ENCODE measurements at regions not wholly inside any gene's neighbourhood (a gene's known extent, or its start where the extent isn't known, plus 50 kb on each side); places are given as distances from the start of the nearest gene placed in this dataset.

DNA sequence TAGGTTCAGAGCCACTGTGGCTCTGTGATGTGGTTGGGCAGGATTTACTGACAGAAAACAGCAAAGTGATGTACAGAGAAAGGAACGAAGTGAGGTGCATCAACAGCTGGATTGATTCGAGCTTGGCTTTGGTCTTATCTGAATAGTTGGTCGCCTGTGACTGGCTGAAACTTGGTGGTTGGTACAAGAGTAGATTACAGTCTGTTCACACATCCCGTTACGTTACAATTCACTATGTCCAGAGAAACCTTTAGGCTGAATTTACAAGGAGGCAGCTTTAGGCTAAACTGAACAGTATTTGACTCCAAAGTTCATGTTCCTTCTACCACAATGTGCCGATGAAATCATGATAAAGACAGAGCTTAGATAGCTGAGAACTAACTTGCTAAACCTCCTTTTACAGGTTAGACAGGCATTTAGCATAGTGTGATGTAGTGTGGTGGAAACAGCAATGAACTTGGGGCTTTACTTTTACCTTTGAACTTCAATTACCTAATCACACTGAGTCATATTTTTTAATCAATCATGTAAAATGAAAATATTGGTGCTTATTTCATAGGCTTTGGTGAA is 210.2 kb upstream of the PUM3 start:
- Histone ChIP-seq H3K14ac (ENCODE audit: low read length) (no peak overlapping the region), H3K4ac (ENCODE audit: low read depth, low read length) (no peak overlapping the region), H2AK5ac (ENCODE audit: low read length) (no peak overlapping the region), H2AFZ (ENCODE audit: insufficient read depth, low read length, poor library complexity) (no peak overlapping the region), H2BK120ac (ENCODE audit: insufficient read depth, low read length, poor library complexity) (no peak overlapping the region), H3K9me3 (ENCODE audit: insufficient read depth, low read depth, low read length) (no peaks in the 10 kb centered on the region), H3K4me2 (ENCODE audit: low read length) (no peak overlapping the region), H2BK12ac (ENCODE audit: low read length) (no peak overlapping the region), H4K8ac (ENCODE audit: low read depth, low read length) (no peak overlapping the region), H3K36me3 (ENCODE audit: control insufficient read depth in 1 of 2, insufficient read depth in 2 of 2, low read length in 2 of 2) (no peaks in the 10 kb centered on the region), H3K4me3 (ENCODE audit: low read depth, low read length) (no peak overlapping the region), H3K27ac (ENCODE audit: low read depth, low read length) (no peak overlapping the region), H3K9ac (ENCODE audit: low read length) (no peak overlapping the region), H3K27me3 (ENCODE audit: insufficient read depth, low read length) (no peaks in the 10 kb centered on the region), H3K79me1 (ENCODE audit: low read length) (no peaks in the 10 kb centered on the region), H3K4me1 (ENCODE audit: control insufficient read depth in 1 of 2, insufficient read depth in 2 of 2, low read length in 2 of 2) (no peaks in the 10 kb centered on the region), H3K79me2 (ENCODE audit: control insufficient read depth, insufficient read depth, low read length, poor library complexity) (no peaks in the 10 kb centered on the region), H3K18ac (ENCODE audit: low read length) (no peak overlapping the region), H4K91ac (ENCODE audit: low read depth, low read length) (no peak overlapping the region), H3K23ac (ENCODE audit: low read length) (no peak overlapping the region), H2BK5ac (ENCODE audit: low read depth, low read length, poor library complexity) (no peak overlapping the region), H4K12ac (ENCODE audit: low read depth, low read length) (no peak overlapping the region)
- WGBS (ENCODE audit: extremely low coverage, insufficient coverage, insufficient read length): no CpG with 5 or more reads among the region's 6 CpGs
- DNase-seq: no peak

DNA sequence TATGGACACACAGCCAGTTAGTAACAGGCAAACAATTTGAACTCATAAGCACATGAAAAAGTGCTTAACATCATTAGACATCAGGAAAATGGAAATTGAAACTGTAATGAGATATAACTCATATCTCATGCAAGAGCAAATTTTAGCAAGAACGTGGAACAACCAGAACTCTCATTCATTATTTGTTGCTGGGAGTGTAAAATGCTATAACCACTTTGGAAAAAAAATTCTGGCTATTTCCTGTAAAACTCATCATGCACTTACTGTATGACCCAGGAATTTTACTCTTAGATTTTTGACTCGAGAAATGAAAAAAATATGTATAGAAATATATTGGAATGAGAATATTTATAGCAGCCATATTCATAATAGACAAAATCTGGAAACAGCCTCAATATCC is 205.7 kb upstream of the PUM3 start:
- Histone ChIP-seq H2AK5ac (ENCODE audit: low read length) (no peak overlapping the region), H3K9me3 (ENCODE audit: insufficient read depth, low read depth, low read length) (no peaks in the 10 kb centered on the region), H2AFZ (ENCODE audit: insufficient read depth, low read length, poor library complexity) (no peak overlapping the region), H3K36me3 (ENCODE audit: control insufficient read depth in 1 of 2, insufficient read depth in 2 of 2, low read length in 2 of 2) (no peaks in the 10 kb centered on the region), H3K4me1 (ENCODE audit: control insufficient read depth in 1 of 2, insufficient read depth in 2 of 2, low read length in 2 of 2) (no peaks in the 10 kb centered on the region), H3K4me3 (ENCODE audit: low read depth, low read length) (no peak overlapping the region), H3K18ac (ENCODE audit: low read length) (no peak overlapping the region), H3K79me2 (ENCODE audit: control insufficient read depth, insufficient read depth, low read length, poor library complexity) (no peaks in the 10 kb centered on the region), H4K8ac (ENCODE audit: low read depth, low read length) (no peak overlapping the region), H3K14ac (ENCODE audit: low read length) (no peak overlapping the region), H2BK5ac (ENCODE audit: low read depth, low read length, poor library complexity) (no peak overlapping the region), H3K27me3 (ENCODE audit: insufficient read depth, low read length) (no peaks in the 10 kb centered on the region), H3K9ac (ENCODE audit: low read length) (no peak overlapping the region), H3K4ac (ENCODE audit: low read depth, low read length) (no peak overlapping the region), H3K4me2 (ENCODE audit: low read length) (no peak overlapping the region), H3K23ac (ENCODE audit: low read length) (no peak overlapping the region), H4K91ac (ENCODE audit: low read depth, low read length) (no peak overlapping the region), H3K27ac (ENCODE audit: low read depth, low read length) (no peak overlapping the region), H3K79me1 (ENCODE audit: low read length) (no peaks in the 10 kb centered on the region), H2BK12ac (ENCODE audit: low read length) (no peak overlapping the region), H4K12ac (ENCODE audit: low read depth, low read length) (no peak overlapping the region), H2BK120ac (ENCODE audit: insufficient read depth, low read length, poor library complexity) (no peak overlapping the region)
- WGBS (ENCODE audit: extremely low coverage, insufficient coverage, insufficient read length): no CpG with 5 or more reads among the region's 2 CpGs
- DNase-seq: no peak

DNA sequence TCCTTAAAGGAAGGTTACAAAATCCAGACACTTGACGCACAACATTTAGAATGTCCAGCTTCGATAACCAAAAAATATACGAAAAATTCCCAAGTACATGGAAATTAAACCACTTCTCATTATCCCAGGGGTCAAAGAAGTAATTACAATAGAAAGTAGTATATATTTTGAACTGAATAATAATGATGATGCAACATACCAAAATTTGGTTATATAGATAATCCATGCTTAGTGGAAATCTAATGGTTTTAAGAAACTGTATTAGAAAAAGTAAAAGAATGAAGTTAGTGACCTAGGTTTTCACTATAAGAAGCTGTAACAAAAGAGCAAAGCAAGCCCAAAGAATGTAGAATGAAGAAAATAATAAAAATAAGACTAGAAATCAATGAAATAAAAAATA is 204.0 kb upstream of the PUM3 start:
- Histone ChIP-seq H2BK120ac (ENCODE audit: insufficient read depth, low read length, poor library complexity) (no peak overlapping the region), H3K4ac (ENCODE audit: low read depth, low read length) (no peak overlapping the region), H3K27ac (ENCODE audit: low read depth, low read length) (no peak overlapping the region), H2AK5ac (ENCODE audit: low read length) (no peak overlapping the region), H4K8ac (ENCODE audit: low read depth, low read length) (no peak overlapping the region), H3K9me3 (ENCODE audit: insufficient read depth, low read depth, low read length) (no peaks in the 10 kb centered on the region), H2AFZ (ENCODE audit: insufficient read depth, low read length, poor library complexity) (no peak overlapping the region), H3K9ac (ENCODE audit: low read length) (no peak overlapping the region), H3K23ac (ENCODE audit: low read length) (no peak overlapping the region), H2BK5ac (ENCODE audit: low read depth, low read length, poor library complexity) (no peak overlapping the region), H3K4me3 (ENCODE audit: low read depth, low read length) (no peak overlapping the region), H3K79me2 (ENCODE audit: control insufficient read depth, insufficient read depth, low read length, poor library complexity) (no peaks in the 10 kb centered on the region), H3K27me3 (ENCODE audit: insufficient read depth, low read length) (no peaks in the 10 kb centered on the region), H3K14ac (ENCODE audit: low read length) (no peak overlapping the region), H4K12ac (ENCODE audit: low read depth, low read length) (no peak overlapping the region), H3K4me2 (ENCODE audit: low read length) (no peak overlapping the region), H3K4me1 (ENCODE audit: control insufficient read depth in 1 of 2, insufficient read depth in 2 of 2, low read length in 2 of 2) (no peaks in the 10 kb centered on the region), H4K91ac (ENCODE audit: low read depth, low read length) (no peak overlapping the region), H3K79me1 (ENCODE audit: low read length) (no peaks in the 10 kb centered on the region), H2BK12ac (ENCODE audit: low read length) (no peak overlapping the region), H3K18ac (ENCODE audit: low read length) (no peak overlapping the region), H3K36me3 (ENCODE audit: control insufficient read depth in 1 of 2, insufficient read depth in 2 of 2, low read length in 2 of 2) (no peaks in the 10 kb centered on the region)
- no CpG with 5 or more reads among the region's 3 CpGs for WGBS (ENCODE audit: extremely low coverage, insufficient coverage, insufficient read length)
- DNase-seq: no peak

DNA sequence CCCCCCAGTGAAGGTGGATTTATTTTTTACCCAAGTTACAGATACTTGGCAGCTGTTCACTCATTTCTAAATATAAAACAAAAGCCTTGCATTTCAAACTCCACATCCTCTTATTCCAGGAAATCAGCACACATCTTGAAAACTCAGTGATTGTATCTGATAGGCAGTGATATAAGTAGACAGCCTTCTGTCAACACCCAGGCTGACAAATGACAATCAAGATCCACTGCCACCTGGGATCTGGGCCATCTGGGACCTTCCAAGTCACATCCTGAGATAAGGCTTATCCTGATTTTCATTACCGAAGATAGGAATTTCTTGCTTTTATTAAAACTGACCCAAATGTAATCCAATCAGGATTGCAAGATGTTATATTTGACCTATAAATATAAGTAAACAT is 201.3 kb upstream of the PUM3 start:
- DNase-seq: no peak
- no CpG with 5 or more reads among the region's 1 CpG for WGBS (ENCODE audit: extremely low coverage, insufficient coverage, insufficient read length)
- Histone ChIP-seq H3K79me2 (ENCODE audit: control insufficient read depth, insufficient read depth, low read length, poor library complexity) (no peaks in the 10 kb centered on the region), H3K23ac (ENCODE audit: low read length) (no peak overlapping the region), H3K27ac (ENCODE audit: low read depth, low read length) (no peak overlapping the region), H2AK5ac (ENCODE audit: low read length) (no peak overlapping the region), H3K9ac (ENCODE audit: low read length) (no peak overlapping the region), H2BK12ac (ENCODE audit: low read length) (no peak overlapping the region), H3K9me3 (ENCODE audit: insufficient read depth, low read depth, low read length) (no peaks in the 10 kb centered on the region), H4K91ac (ENCODE audit: low read depth, low read length) (no peak overlapping the region), H3K79me1 (ENCODE audit: low read length) (no peaks in the 10 kb centered on the region), H2BK120ac (ENCODE audit: insufficient read depth, low read length, poor library complexity) (no peak overlapping the region), H3K4ac (ENCODE audit: low read depth, low read length) (no peak overlapping the region), H4K8ac (ENCODE audit: low read depth, low read length) (no peak overlapping the region), H4K12ac (ENCODE audit: low read depth, low read length) (no peak overlapping the region), H3K14ac (ENCODE audit: low read length) (no peak overlapping the region), H2BK5ac (ENCODE audit: low read depth, low read length, poor library complexity) (no peak overlapping the region), H3K4me1 (ENCODE audit: control insufficient read depth in 1 of 2, insufficient read depth in 2 of 2, low read length in 2 of 2) (no peaks in the 10 kb centered on the region), H3K4me2 (ENCODE audit: low read length) (no peak overlapping the region), H3K18ac (ENCODE audit: low read length) (no peak overlapping the region), H3K4me3 (ENCODE audit: low read depth, low read length) (no peak overlapping the region), H3K27me3 (ENCODE audit: insufficient read depth, low read length) (no peaks in the 10 kb centered on the region), H2AFZ (ENCODE audit: insufficient read depth, low read length, poor library complexity) (no peak overlapping the region), H3K36me3 (ENCODE audit: control insufficient read depth in 1 of 2, insufficient read depth in 2 of 2, low read length in 2 of 2) (no peaks in the 10 kb centered on the region)

Data from trophoblast cell (in vitro differentiated cells and primary cell).